GM13976 (cell line): ENCODE measurements at regions not wholly inside any gene's neighbourhood (a gene's known extent, or its start where the extent isn't known, plus 50 kb on each side); places are given as distances from the start of the nearest gene placed in this dataset.

Source experiments
- DNase-seq: peaks from one replicate; pipeline ENCODE4 v3.0.0; 2012; ENCODE audit warnings: low spot score
- in situ Hi-C: fragments of 300-500 bp; cut with MboI; formaldehyde crosslinking; loops from one replicate; pipeline ENCODE4 v1.12.0; 2022; ENCODE audit warnings: low sequenced_read_pairs, mixed read lengths, inconsistent platforms; ENCODE audit not compliant: unreplicated experiment
- TF ChIP-seq, protein P1 (sequence below): IDR thresholded peaks from 2 replicates; pipeline ENCODE4 v1.5.1; 2012; ENCODE audit warnings: borderline replicate concordance, mild to moderate bottlenecking; ENCODE audit not compliant: insufficient read depth; ENCODE audit errors: extremely low read depth, missing control alignments, control extremely low read depth

DNA sequence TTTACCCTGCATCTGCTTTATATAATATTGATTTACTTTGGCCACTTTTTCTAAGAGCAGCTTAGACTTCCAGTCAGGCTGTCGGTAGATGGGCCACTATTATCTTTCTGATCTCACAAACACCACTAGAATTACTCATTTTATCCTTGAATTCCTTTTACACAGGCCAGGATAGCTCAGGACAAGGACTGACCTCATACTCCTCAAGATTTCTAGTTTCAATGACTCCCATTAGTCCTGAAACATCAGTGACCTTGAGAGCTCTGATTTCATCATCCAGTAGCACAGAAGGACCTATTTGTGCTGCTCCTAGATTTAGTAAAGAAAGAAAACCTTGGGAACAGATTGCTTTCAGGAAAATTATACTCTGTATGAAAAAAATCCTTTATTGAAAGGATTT is 727.9 kb upstream of the PTPRD start:
- TF ChIP-seq, protein P1, sequence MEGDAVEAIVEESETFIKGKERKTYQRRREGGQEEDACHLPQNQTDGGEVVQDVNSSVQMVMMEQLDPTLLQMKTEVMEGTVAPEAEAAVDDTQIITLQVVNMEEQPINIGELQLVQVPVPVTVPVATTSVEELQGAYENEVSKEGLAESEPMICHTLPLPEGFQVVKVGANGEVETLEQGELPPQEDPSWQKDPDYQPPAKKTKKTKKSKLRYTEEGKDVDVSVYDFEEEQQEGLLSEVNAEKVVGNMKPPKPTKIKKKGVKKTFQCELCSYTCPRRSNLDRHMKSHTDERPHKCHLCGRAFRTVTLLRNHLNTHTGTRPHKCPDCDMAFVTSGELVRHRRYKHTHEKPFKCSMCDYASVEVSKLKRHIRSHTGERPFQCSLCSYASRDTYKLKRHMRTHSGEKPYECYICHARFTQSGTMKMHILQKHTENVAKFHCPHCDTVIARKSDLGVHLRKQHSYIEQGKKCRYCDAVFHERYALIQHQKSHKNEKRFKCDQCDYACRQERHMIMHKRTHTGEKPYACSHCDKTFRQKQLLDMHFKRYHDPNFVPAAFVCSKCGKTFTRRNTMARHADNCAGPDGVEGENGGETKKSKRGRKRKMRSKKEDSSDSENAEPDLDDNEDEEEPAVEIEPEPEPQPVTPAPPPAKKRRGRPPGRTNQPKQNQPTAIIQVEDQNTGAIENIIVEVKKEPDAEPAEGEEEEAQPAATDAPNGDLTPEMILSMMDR: no peak
- in situ Hi-C loops: no loop called here
- DNase-seq: no peak

DNA sequence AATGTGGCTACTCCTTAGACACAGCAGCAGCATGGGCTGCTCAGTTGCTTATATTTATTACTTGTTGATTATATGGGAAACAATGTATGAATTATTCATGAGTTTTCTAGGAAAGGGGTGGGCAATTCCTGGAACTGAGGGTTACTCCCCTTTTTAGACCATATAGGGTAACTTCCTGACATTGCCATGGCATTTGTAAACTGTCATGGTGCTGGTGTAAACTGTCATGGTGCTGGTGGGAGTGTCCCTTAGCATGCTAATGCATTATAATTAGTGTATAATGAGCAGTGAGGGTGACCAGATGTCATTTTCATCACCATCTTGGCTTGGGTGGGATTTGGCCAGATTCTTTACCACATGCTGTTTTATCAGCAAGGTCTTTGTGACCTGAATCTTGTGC is 734.6 kb upstream of the PTPRD start:
- TF ChIP-seq, protein P1: no peak
- no peak for DNase-seq
- in situ Hi-C loops: no loop called here

DNA sequence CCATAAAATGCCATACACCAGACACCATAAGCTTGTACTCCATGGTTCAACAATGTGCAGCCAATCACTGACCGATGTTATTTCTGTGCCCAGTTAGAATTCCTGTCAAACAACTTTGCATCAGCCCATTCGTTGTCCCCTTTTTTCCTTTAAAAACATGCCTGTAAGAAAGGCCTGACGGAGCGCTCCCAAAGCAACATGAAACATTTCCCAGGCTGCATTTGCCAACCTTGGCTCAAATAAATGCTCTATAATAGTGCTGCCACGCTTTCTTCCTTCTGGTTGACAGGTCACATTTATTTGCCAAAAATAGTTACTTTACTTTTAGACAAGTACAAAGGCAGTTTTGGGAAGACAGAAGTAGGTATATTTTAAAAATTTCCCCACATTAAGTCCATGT is 735.6 kb upstream of the PTPRD start:
- in situ Hi-C loops: no loop called here
- DNase-seq: no peak
- TF ChIP-seq, protein P1: no peak

DNA sequence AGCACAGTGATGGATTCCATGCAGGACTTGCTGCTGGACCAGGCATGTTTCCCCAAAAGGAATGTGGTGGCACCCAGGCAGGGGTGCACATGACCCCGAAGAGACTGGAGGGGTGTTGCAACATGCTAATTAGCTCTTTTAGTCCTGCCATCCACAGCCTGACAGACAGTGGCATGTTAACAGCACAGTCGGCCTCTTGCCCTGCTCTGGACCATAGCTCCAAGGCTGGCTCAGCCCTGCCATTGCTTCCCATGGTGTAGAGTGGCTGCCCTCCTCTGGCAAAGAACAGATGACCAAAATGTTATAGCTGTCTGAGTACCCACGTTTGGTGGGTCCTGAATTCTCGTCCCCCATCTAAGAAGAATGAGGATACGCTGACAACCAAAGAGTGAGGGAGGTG is 736.4 kb upstream of the PTPRD start:
- no peak for DNase-seq
- in situ Hi-C loops: no loop called here
- TF ChIP-seq, protein P1: no peak

DNA sequence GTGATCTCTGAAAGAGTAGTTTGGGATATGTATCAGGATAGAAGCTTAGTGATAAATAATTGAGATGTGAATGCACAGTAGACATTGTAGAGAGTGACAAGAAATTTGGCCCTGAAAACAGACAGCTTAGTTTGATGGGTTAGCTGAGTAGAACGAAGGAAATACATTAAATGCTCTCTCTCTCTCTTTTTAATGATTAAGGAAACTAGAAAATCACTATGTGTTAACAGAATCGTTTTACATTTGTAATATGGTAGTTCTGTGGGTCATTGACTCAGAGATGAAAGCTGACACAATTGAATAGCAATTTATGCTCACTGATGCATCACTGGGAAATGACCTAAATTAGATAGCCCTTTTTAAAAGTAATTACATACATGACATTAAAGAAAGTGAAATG is 739.8 kb upstream of the PTPRD start:
- no peak for DNase-seq
- TF ChIP-seq, protein P1: no peak
- in situ Hi-C loops: no loop called here

DNA sequence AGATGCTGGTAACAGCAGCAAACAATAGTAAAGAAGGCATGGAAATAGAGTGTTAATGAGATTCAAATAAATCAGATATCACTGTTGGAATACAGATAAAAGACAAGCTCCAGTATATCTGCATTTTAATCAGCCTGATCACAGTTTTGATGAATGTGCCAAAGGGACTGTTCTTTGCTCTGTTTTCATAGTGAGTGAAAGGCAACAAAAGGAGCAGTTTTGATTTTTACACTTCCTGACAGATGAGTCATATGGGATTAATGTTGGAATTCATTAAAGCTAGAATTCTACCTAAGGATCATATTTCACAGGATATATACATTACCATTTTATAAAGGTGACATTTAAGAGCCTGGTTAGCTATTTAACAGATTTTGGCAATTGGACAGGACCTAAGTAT is 743.3 kb upstream of the PTPRD start:
- TF ChIP-seq, protein P1: no peak
- in situ Hi-C loops: no loop called here
- DNase-seq: no peak

DNA sequence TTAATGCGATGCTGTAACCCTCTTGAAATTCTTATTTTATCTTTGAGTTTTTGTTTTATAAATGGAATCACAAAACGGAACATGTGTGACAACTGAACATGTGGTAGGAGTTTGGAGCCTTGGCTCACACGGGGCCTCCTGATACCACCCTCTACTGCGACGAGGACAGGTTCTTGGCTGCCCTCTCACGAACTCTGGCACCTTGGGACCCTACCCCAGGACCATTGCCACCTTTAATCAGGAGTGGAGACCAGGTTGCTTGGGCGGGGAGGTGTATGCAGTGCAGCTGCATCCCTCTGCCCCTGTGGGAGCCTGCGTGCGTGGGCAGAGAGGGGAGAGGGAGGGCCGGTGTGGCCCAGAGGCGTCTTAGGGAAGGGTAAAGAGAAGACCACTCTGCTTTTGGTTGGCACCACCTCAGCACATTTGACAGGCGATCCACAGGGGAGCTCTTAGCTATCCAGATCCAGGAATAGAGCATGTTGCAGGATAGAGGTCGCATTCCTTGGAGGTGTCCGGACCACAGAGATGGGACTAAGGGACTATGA is 753.9 kb upstream of the PTPRD start:
- DNase-seq: no peak
- in situ Hi-C loops: no loop called here
- TF ChIP-seq, protein P1: no peak
